H1 (cell line): ENCODE measurements at regions not wholly inside any gene's neighbourhood (a gene's known extent, or its start where the extent isn't known, plus 50 kb on each side); places are given as distances from the start of the nearest gene placed in this dataset.

Experiments used
- CTCF ChIA-PET: fragments of 300-600 bp; sonication (Branson Sonifier 250); formaldehyde crosslinking; loops from one replicate; lab custom pipeline; 2021; ENCODE audit not compliant: partially characterized antibody; lab: Charles Lee
- POLR2A ChIA-PET: fragments of 300-600 bp; sonication (Branson Sonifier 250); formaldehyde crosslinking; loops from one replicate; lab custom pipeline; 2021; ENCODE audit warnings: inconsistent platforms; ENCODE audit not compliant: partially characterized antibody; lab: Charles Lee
- DNase-seq, 2 experiments: peaks; one replicate each; pipeline versions ENCODE4 v3.0.0 to v3.0.0-alpha.2; 2010 to 2022; ENCODE audit warnings: low spot score in 2 of 2, low read depth in 1 of 2, mixed read lengths in 1 of 2
- FAIRE-seq: peaks from 2 replicates; lab custom pipeline; 2011; peaks lifted over from hg19 to GRCh38; lab: Jason Lieb, UNC
- H2AFZ ChIP-seq: 2 replicates; pipeline ENCODE4 v1.8.1; 2012; ENCODE audit warnings: low read length, inconsistent platforms
- H2AK5ac ChIP-seq: 2 replicates; pipeline ENCODE4 v1.6.1; 2013; ENCODE audit warnings: low read depth, low read length
- H2BK120ac ChIP-seq: replicated peaks from 2 replicates; pipeline ENCODE3; 2013; ENCODE audit warnings: low read depth, low read length, inconsistent platforms
- H2BK12ac ChIP-seq: 2 replicates; pipeline ENCODE4 v1.6.1; 2013; ENCODE audit warnings: low read depth, low read length
- H2BK15ac ChIP-seq: 2 replicates; pipeline ENCODE4 v1.6.1; 2013; ENCODE audit warnings: low read length
- H2BK20ac ChIP-seq: 2 replicates; pipeline ENCODE4 v1.6.1; 2013; ENCODE audit warnings: low read length
- H2BK5ac ChIP-seq: 2 replicates; pipeline ENCODE4 v1.6.1; 2013; ENCODE audit warnings: low read depth, low read length
- H3K14ac ChIP-seq: 2 replicates; pipeline ENCODE4 v1.6.1; 2013; ENCODE audit warnings: inconsistent platforms; ENCODE audit not compliant: insufficient read length
- H3K18ac ChIP-seq: 2 replicates; pipeline ENCODE4 v1.6.1; 2013; ENCODE audit warnings: low read length; ENCODE audit errors: extremely low read depth
- H3K23ac ChIP-seq: 2 replicates; pipeline ENCODE4 v1.6.1; 2013; ENCODE audit warnings: inconsistent platforms; ENCODE audit not compliant: insufficient read length
- H3K23me2 ChIP-seq: 2 replicates; pipeline ENCODE4 v1.6.1; 2013; ENCODE audit warnings: low read depth, low read length
- H3K27ac ChIP-seq: 2 replicates; pipeline ENCODE4 v1.6.1; 2011; ENCODE audit warnings: low read depth, low read length, inconsistent platforms
- H3K27me3 ChIP-seq, 4 experiments: replicated peaks in 1 of 4; 1 replicate in 1 of 4; 2 replicates in 3 of 4; pipeline versions ENCODE4 v1.6.1 to v1.8.1; 2011 to 2013; ENCODE audit warnings: low read length in 3 of 4, mild to moderate bottlenecking in 3 of 4, inconsistent platforms in 2 of 4, mixed read lengths in 2 of 4, moderate library complexity in 1 of 4; ENCODE audit not compliant: control insufficient read depth in 3 of 4, insufficient read depth in 3 of 4; ENCODE audit errors: extremely low read depth in 1 of 4
- H3K36me3 ChIP-seq, 4 experiments: 2 replicates each; pipeline versions ENCODE4 v1.6.1 to v1.8.1; 2011 to 2013; ENCODE audit warnings: mild to moderate bottlenecking in 4 of 4, low read length in 3 of 4, moderate library complexity in 2 of 4, control low read depth in 1 of 4, inconsistent platforms in 1 of 4; ENCODE audit not compliant: insufficient read depth in 4 of 4, control insufficient read depth in 2 of 4
- H3K4ac ChIP-seq: replicated peaks from 2 replicates; pipeline ENCODE3; 2013; ENCODE audit warnings: low read length, low read depth, mixed read lengths, inconsistent platforms; ENCODE audit not compliant: insufficient read length
- H3K4me1 ChIP-seq, 4 experiments: replicated peaks in 1 of 4; 1 replicate in 1 of 4; 2 replicates in 3 of 4; pipeline versions ENCODE4 v1.6.1 to v1.8.1; 2011 to 2013; ENCODE audit warnings: low read length in 3 of 4, inconsistent platforms in 2 of 4, mixed read lengths in 1 of 4; ENCODE audit not compliant: insufficient read depth in 4 of 4, control insufficient read depth in 3 of 4
- H3K4me2 ChIP-seq, 2 experiments: 2 replicates each; pipeline versions ENCODE4 v1.6.1 to v1.8.1; 2011 to 2013; ENCODE audit warnings: low read depth in 2 of 2, low read length in 2 of 2, control low read depth in 1 of 2, inconsistent platforms in 1 of 2, mild to moderate bottlenecking in 1 of 2; ENCODE audit not compliant: insufficient read depth in 1 of 2
- H3K4me3 ChIP-seq, 4 experiments: fragments of 200-600, 300-600 bp in 1 of 4; sonication (generic), shearing (Covaris generic), sonication (Bioruptor Twin) in 1 of 4; 2 replicates each; pipeline versions ENCODE4 v1.5.1 to v1.8.1; 2011 to 2016; ENCODE audit warnings: low read length in 4 of 4, low read depth in 3 of 4, control low read depth in 2 of 4, inconsistent platforms in 2 of 4, mild to moderate bottlenecking in 2 of 4, mixed read lengths in 1 of 4, moderate library complexity in 1 of 4; ENCODE audit not compliant: insufficient read depth in 2 of 4; ENCODE audit errors: extremely low read depth in 1 of 4
- H3K56ac ChIP-seq: replicated peaks from 2 replicates; pipeline ENCODE3; 2013; ENCODE audit warnings: low read depth, mild to moderate bottlenecking, mixed read lengths, low read length, inconsistent platforms; ENCODE audit not compliant: insufficient read length
- H3K79me1 ChIP-seq: 2 replicates; pipeline ENCODE4 v1.6.1; 2013; ENCODE audit warnings: low read depth, low read length, control low read depth
- H3K79me2 ChIP-seq, 2 experiments: 2 replicates each; pipeline versions ENCODE4 v1.6.1 to v1.8.1; 2012 to 2013; ENCODE audit warnings: low read length in 2 of 2, mild to moderate bottlenecking in 2 of 2, inconsistent platforms in 1 of 2; ENCODE audit not compliant: insufficient read depth in 2 of 2, control insufficient read depth in 1 of 2
- H3K9ac ChIP-seq, 4 experiments: replicated peaks in 1 of 4; 1 replicate in 1 of 4; 2 replicates in 3 of 4; pipeline versions ENCODE4 v1.6.1 to v1.8.1; 2011 to 2013; ENCODE audit warnings: low read depth in 3 of 4, low read length in 3 of 4, control low read depth in 2 of 4, mild to moderate bottlenecking in 2 of 4, moderate library complexity in 2 of 4, inconsistent platforms in 1 of 4; ENCODE audit errors: extremely low read depth in 1 of 4
- H3K9me3 ChIP-seq, 2 experiments: 2 replicates each; pipeline versions ENCODE4 v1.6.1 to v1.8.1; 2012 to 2013; ENCODE audit warnings: mild to moderate bottlenecking in 2 of 2, moderate library complexity in 2 of 2, control low read depth in 1 of 2, inconsistent platforms in 1 of 2, low read depth in 1 of 2, low read length in 1 of 2, mixed read lengths in 1 of 2; ENCODE audit not compliant: insufficient read depth in 2 of 2
- H4K20me1 ChIP-seq, 2 experiments: replicated peaks in 1 of 2; 2 replicates each; pipeline versions ENCODE3 to v1.8.1; 2011 to 2013; ENCODE audit warnings: inconsistent platforms in 2 of 2, low read length in 2 of 2, mild to moderate bottlenecking in 1 of 2; ENCODE audit not compliant: insufficient read depth in 2 of 2, control insufficient read depth in 1 of 2
- H4K5ac ChIP-seq: 2 replicates; pipeline ENCODE4 v1.6.1; 2013; ENCODE audit warnings: low read length, low read depth, mixed read lengths, inconsistent platforms; ENCODE audit not compliant: insufficient read length
- H4K8ac ChIP-seq: 2 replicates; pipeline ENCODE4 v1.8.0; 2013; ENCODE audit warnings: mild to moderate bottlenecking, moderate library complexity, low read length, inconsistent platforms; ENCODE audit not compliant: insufficient read depth; ENCODE audit errors: extremely low read depth
- H4K91ac ChIP-seq: replicated peaks from 2 replicates; pipeline ENCODE3; 2013; ENCODE audit warnings: low read length, mixed read lengths, inconsistent platforms; ENCODE audit not compliant: insufficient read length
- ASH2L ChIP-seq: fragments of 200-600, 300-600 bp; sonication (generic); IDR thresholded peaks from one replicate; pipeline ENCODE4 v1.7.1; 2017; ENCODE audit warnings: low read length
- BCL11A ChIP-seq, 2 experiments: IDR thresholded peaks; one replicate each; pipeline ENCODE4 v1.6.1; 2011; ENCODE audit warnings: low read depth in 2 of 2, low read length in 2 of 2, mild to moderate bottlenecking in 2 of 2
- CHD1 ChIP-seq: IDR thresholded peaks from 2 replicates; pipeline ENCODE4 v1.6.1; 2012; ENCODE audit warnings: low read depth, low read length, improper control_type of control experiment
- EP300 ChIP-seq, 2 experiments: IDR thresholded peaks; 1 replicate in 1 of 2; 2 replicates in 1 of 2; pipeline ENCODE4 v1.6.1; 2011 to 2012; ENCODE audit warnings: low read depth in 2 of 2, low read length in 2 of 2, mild to moderate bottlenecking in 2 of 2, borderline replicate concordance in 1 of 2, inconsistent platforms in 1 of 2, moderate library complexity in 1 of 2
- GTF2F1 ChIP-seq: IDR thresholded peaks from 2 replicates; pipeline ENCODE4 v1.6.1; 2012; ENCODE audit warnings: low read depth, low read length, improper control_type of control experiment, borderline replicate concordance
- NANOG ChIP-seq: IDR thresholded peaks from 2 replicates; pipeline ENCODE4 v1.6.1; 2011; ENCODE audit warnings: low read length, low read depth, mild to moderate bottlenecking, inconsistent platforms; ENCODE audit not compliant: insufficient read depth, poor library complexity, severe bottlenecking
- NRF1 ChIP-seq: IDR thresholded peaks from 2 replicates; pipeline ENCODE4 v1.6.1; 2011; ENCODE audit warnings: mild to moderate bottlenecking, low read depth, low read length, improper control_type of control experiment
- SAP30 ChIP-seq: fragments of 300-600 bp; sonication (generic); IDR thresholded peaks from 2 replicates; pipeline ENCODE4 v1.7.1; 2012; ENCODE audit warnings: low read length, moderate library complexity, mild to moderate bottlenecking, inconsistent platforms; ENCODE audit not compliant: insufficient read depth, insufficient replicate concordance
- SRF ChIP-seq: IDR thresholded peaks from 2 replicates; pipeline ENCODE4 v1.6.1; 2011; ENCODE audit warnings: mild to moderate bottlenecking, low read depth, low read length, moderate library complexity
- TCF12 ChIP-seq: IDR thresholded peaks from 2 replicates; pipeline ENCODE4 v1.6.1; 2011; ENCODE audit warnings: low read depth, mild to moderate bottlenecking, low read length
- WGBS, 2 experiments: shearing (Covaris generic) in 1 of 2; methylation state at CpG; one replicate each; pipeline versions ENCODE4 v1.1.6 to v1.1.7; 2013 to 2015; ENCODE audit warnings: low lambda C conversion rate in 2 of 2, mixed read lengths in 2 of 2, inconsistent platforms in 1 of 2, low coverage in 1 of 2, missing lambda C conversion rate in 1 of 2; ENCODE audit not compliant: insufficient replicate concordance in 2 of 2, insufficient coverage in 1 of 2, insufficient read length in 1 of 2; ENCODE audit errors: extremely low coverage in 1 of 2, missing lambda C conversion rate in 1 of 2; 5-methylcytosine and 5-hydroxymethylcytosine counted together

GRCh38 chr13:80454245-80454644 lies 113.3 kb upstream of the SPRY2 start:
- H2BK120ac ChIP-seq: no peak overlapping the region
- H3K4me1 ChIP-seq: no peaks in the 10 kb centered on the region
- H2AK5ac ChIP-seq: no peak overlapping the region
- no peak overlapping the region for H4K5ac ChIP-seq
- H3K4ac ChIP-seq: no peak overlapping the region
- WGBS, 2 experiments: 91% methylated on average over 1 of the region's 1 CpG; no CpG with 5 or more reads in 1 of the 2 experiments
- no peaks in the 10 kb centered on the region for H3K27me3 ChIP-seq
- no peak overlapping the region for H3K4me3 ChIP-seq
- H2BK12ac ChIP-seq: no peak overlapping the region
- no peak for TF ChIP-seq ASH2L
- TF ChIP-seq SRF: no peak
- TF ChIP-seq EP300 (IDR thresholded peaks at IDR 0.05; ENCODE audit: borderline replicate concordance in 1 of 2, low read depth in 2 of 2, low read length in 2 of 2): no peak
- no peak for TF ChIP-seq BCL11A (IDR thresholded peaks at IDR 0.05; ENCODE audit: low read depth in 2 of 2, low read length in 2 of 2)
- no peak for TF ChIP-seq NANOG
- TF ChIP-seq TCF12: no peak
- no peak for TF ChIP-seq SAP30
- TF ChIP-seq NRF1: no peak
- TF ChIP-seq GTF2F1: no peak
- no peak for TF ChIP-seq CHD1
- TF ChIP-seq, all 59 proteins: peak for 0
- Histone ChIP-seq H3K23ac (no peak overlapping the region), H4K91ac (no peak overlapping the region), H2AFZ (no peak overlapping the region), H4K20me1 (no peaks in the 10 kb centered on the region), H3K36me3 (no peaks in the 10 kb centered on the region), H3K9ac (no peak overlapping the region), H3K18ac (no peak overlapping the region), H2BK5ac (no peak overlapping the region), H3K79me1 (no peaks in the 10 kb centered on the region), H2BK20ac (no peak overlapping the region), H3K27ac (no peak overlapping the region), H2BK15ac (no peak overlapping the region), H3K56ac (no peak overlapping the region), H3K14ac (no peak overlapping the region), H3K9me3 (no peaks in the 10 kb centered on the region), H4K8ac (no peak overlapping the region), H3K4me2 (no peak overlapping the region), H3K79me2 (no peaks in the 10 kb centered on the region), H3K23me2 (no peaks in the 10 kb centered on the region; the same call in 1 of the 2 replicates)
- FAIRE-seq (no peak), DNase-seq (no peak)
- POLR2A ChIA-PET: no interaction called here
- CTCF ChIA-PET: no interaction called here
